GM06990 (cell line): ENCODE measurements at regions not wholly inside any gene's neighbourhood (a gene's known extent, or its start where the extent isn't known, plus 50 kb on each side); places are given as distances from the start of the nearest gene placed in this dataset.

Source experiments
- DNase-seq: peaks from one replicate; pipeline ENCODE4 v3.0.0-alpha.2; 2011; ENCODE audit not compliant: insufficient read length; ENCODE audit errors: extremely low read depth
- H3K27me3 ChIP-seq: replicated peaks from 2 replicates; pipeline ENCODE4 v1.6.0; 2011; ENCODE audit warnings: low read length; ENCODE audit not compliant: control insufficient read depth, insufficient read depth
- H3K36me3 ChIP-seq: 2 replicates; pipeline ENCODE4 v1.5.1; 2011; ENCODE audit warnings: low read length; ENCODE audit not compliant: control insufficient read depth, insufficient read depth
- H3K4me3 ChIP-seq: replicated peaks from 2 replicates; pipeline ENCODE4 v1.5.1; 2011; ENCODE audit warnings: low read depth, mild to moderate bottlenecking, control low read depth, low read length
- TF ChIP-seq, protein P1 (sequence below): IDR thresholded peaks from 2 replicates; pipeline ENCODE4 v1.5.1; 2011; ENCODE audit warnings: low read length, control low read depth, mild to moderate bottlenecking, inconsistent platforms; ENCODE audit not compliant: insufficient read depth, poor library complexity, severe bottlenecking

DNA sequence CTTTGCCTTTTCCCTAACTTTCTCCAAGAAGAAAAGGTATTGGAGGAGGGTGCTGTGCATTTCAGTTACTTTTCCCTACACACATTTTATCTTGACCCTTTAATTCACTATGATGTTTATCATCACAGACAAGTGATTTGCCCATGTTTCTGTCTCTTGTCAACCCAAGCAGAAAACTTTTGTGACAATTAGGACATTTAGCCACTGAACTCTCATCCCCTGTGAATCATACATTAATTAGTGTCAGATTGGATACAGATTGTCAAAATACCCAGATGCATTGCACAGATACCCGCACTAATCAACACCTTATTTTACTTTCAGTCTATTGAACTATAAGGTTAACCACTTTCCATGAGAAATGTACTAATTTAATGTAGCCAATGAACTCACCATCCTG lies 912.9 kb downstream of the SORCS1 start:
- no peak for DNase-seq
- H3K27me3 ChIP-seq = no peaks in the 10 kb centered on the region
- TF ChIP-seq, protein P1, sequence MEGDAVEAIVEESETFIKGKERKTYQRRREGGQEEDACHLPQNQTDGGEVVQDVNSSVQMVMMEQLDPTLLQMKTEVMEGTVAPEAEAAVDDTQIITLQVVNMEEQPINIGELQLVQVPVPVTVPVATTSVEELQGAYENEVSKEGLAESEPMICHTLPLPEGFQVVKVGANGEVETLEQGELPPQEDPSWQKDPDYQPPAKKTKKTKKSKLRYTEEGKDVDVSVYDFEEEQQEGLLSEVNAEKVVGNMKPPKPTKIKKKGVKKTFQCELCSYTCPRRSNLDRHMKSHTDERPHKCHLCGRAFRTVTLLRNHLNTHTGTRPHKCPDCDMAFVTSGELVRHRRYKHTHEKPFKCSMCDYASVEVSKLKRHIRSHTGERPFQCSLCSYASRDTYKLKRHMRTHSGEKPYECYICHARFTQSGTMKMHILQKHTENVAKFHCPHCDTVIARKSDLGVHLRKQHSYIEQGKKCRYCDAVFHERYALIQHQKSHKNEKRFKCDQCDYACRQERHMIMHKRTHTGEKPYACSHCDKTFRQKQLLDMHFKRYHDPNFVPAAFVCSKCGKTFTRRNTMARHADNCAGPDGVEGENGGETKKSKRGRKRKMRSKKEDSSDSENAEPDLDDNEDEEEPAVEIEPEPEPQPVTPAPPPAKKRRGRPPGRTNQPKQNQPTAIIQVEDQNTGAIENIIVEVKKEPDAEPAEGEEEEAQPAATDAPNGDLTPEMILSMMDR = no peak
- H3K4me3 ChIP-seq = no peak overlapping the region
- H3K36me3 ChIP-seq = no peaks in the 10 kb centered on the region

DNA sequence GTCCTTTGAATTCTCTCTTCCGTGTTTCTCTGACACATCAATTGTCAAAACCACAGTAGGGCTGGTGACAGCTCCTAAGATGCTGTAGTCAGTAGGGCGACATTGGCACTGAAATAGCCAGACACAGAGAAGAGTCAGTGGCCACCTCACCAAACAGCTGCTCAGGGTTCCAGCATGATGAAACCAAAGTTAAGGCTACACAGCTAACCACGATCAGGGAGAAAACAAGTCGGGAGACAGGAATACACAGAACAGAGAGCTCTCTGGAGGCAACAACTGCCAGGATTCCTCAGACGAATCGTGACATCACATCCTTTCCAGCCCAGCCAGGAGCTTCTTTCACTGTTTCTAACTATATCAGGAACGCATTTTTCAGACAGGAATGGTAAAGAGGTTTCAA lies 922.2 kb downstream of the SORCS1 start:
- H3K4me3 ChIP-seq = no peak overlapping the region
- no peaks in the 10 kb centered on the region for H3K27me3 ChIP-seq
- H3K36me3 ChIP-seq = no peaks in the 10 kb centered on the region
- TF ChIP-seq, protein P1 = no peak
- no peak for DNase-seq

DNA sequence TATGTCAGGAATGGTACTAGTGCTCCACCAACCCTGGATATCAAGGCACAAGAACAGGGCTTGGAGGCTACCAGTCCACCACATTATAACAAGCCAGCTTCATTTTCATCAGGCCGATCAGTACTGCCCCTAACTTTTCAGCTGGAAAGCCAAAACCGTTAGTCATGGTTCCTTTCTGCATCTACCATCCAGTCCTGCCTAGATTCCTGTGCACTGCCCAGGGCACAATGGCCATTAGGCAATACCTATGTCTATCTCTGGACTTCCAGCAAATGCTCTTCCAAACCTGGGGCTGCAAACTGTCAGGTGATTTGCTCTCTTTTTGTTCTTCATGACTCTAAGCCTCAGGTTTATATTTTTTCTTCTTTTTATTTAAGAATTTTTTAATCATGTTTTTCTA lies 937.7 kb downstream of the SORCS1 start:
- no peak overlapping the region for H3K4me3 ChIP-seq
- H3K27me3 ChIP-seq = no peaks in the 10 kb centered on the region
- DNase-seq = no peak
- no peaks in the 10 kb centered on the region for H3K36me3 ChIP-seq
- TF ChIP-seq, protein P1 = no peak

DNA sequence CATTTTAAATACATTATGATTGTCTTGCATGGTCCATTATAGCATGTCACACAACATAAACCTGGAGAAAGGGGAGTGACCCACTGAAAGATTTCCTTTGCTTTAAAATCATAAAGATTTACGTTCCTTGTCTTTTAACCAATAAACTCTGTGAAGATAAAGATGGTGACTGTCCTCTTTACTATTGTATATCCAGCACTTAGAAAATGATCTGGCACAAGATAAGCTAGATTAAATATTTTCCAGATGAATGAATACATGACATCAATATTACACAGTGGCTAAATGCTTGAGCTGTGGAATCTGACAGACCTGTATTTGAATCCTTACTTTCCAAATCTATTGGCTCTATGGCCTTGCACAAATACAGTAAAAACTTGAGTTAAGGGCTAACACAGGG lies 938.4 kb downstream of the SORCS1 start:
- Histone ChIP-seq H3K36me3 (no peaks in the 10 kb centered on the region), H3K27me3 (no peaks in the 10 kb centered on the region), H3K4me3 (no peak overlapping the region)
- TF ChIP-seq, protein P1 = no peak
- DNase-seq = no peak

DNA sequence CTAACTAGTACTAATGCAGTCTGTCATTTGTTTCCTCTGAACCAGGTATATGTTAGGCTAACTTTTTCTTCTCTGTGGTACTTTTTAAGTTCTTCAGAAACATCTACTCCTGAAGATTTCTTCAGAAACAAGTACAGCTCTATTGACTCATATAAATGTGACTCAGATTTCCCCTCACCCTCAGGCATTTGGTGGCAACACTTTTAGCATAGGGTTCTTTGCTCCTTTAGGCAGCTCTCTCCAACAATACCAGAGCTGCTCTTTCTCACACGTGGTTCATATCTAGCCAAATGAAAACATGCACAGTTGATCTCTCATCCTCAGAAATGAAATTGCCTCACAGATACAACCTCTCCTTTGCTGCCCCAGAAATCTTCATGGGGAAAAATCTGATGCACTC lies 939.8 kb downstream of the SORCS1 start:
- H3K4me3 ChIP-seq = no peak overlapping the region
- no peak for DNase-seq
- TF ChIP-seq, protein P1 = no peak
- H3K27me3 ChIP-seq = no peaks in the 10 kb centered on the region
- H3K36me3 ChIP-seq = no peaks in the 10 kb centered on the region

DNA sequence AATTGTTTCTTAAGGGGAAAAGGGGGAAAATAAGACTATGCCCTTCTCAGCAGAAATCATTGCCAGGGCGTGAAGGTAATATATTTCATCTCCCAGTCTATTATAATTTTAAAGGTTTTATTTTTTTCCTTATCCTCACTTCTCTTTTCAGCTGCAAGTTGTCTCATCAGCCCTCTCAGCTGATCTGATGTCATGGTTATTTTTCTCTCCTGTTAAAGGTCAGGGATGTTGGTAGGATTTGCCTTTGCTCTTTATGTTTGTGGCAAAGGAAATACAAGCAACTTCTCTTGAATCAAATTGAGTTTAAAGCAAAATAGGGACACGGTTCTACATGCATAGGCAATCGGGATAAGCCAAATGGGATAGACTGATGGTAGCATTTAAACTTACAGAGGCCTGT lies 946.9 kb downstream of the SORCS1 start:
- Histone ChIP-seq H3K36me3 (no peaks in the 10 kb centered on the region), H3K27me3 (no peaks in the 10 kb centered on the region), H3K4me3 (no peak overlapping the region)
- no peak for DNase-seq
- TF ChIP-seq, protein P1 = no peak
